HepG2 (cell line): ENCODE measurements at regions not wholly inside any gene's neighbourhood (a gene's known extent, or its start where the extent isn't known, plus 50 kb on each side); places are given as distances from the start of the nearest gene placed in this dataset.

ENCODE experiments used
- ATAC-seq: fragments of 200-7000 bp; cut with Tn5 transposase; 3 replicates; pipeline ENCODE4 v1.9.1; 2020; ENCODE audit warnings: mild to moderate bottlenecking, moderate library complexity
- BruUV-seq: library from RNA; stranded (reverse); fragments of 400-500 nt; replicated peaks from 2 replicates; lab custom pipeline; 2021; lab: Mats Ljungman, UMichigan
- CTCF ChIA-PET: fragments of 300-600 bp; formaldehyde crosslinking; extraction: SDS; loops from one replicate; lab custom pipeline; 2021; ENCODE audit warnings: low total read pairs, inconsistent platforms, low intra/inter-chr PET ratio; lab: Yijun Ruan, JAX
- POLR2A ChIA-PET: fragments of 350-600 bp; sonication (Branson Sonifier 250); formaldehyde crosslinking; loops from one replicate; lab custom pipeline; 2020; ENCODE audit warnings: antibody characterized with exemption, inconsistent platforms; lab: Yijun Ruan, JAX
- DNase-seq: peaks from one replicate; pipeline ENCODE4 v3.0.0-alpha.2; 2015; ENCODE audit warnings: low spot score
- FAIRE-seq: peaks from 3 replicates; lab custom pipeline; 2011; peaks lifted over from hg19 to GRCh38; lab: Jason Lieb, UNC
- H2AFZ ChIP-seq: one replicate; pipeline ENCODE4 v1.6.1; 2011; ENCODE audit warnings: low read length, inconsistent platforms
- H3K27ac ChIP-seq: fragments of 300-600 bp; 3 replicates; pipeline ENCODE4 v1.8.0; 2011; ENCODE audit warnings: mixed run types, mild to moderate bottlenecking, mixed read lengths, low read length, inconsistent platforms; ENCODE audit not compliant: insufficient read depth; ENCODE audit errors: extremely low read length
- H3K27me3 ChIP-seq, 2 experiments: fragments of 200-600 bp in 1 of 2; 2 replicates in 1 of 2; 3 replicates in 1 of 2; pipeline versions ENCODE4 v1.6.0 to v1.8.0; 2011; ENCODE audit warnings: low read length in 2 of 2, mild to moderate bottlenecking in 2 of 2, moderate library complexity in 2 of 2, inconsistent platforms in 1 of 2; ENCODE audit not compliant: insufficient read depth in 2 of 2, control insufficient read depth in 1 of 2
- H3K36me3 ChIP-seq, 2 experiments: fragments of 200-600 bp in 1 of 2; replicated peaks in 1 of 2; 2 replicates in 1 of 2; 3 replicates in 1 of 2; pipeline versions ENCODE4 v1.5.1 to v1.8.0; 2011; ENCODE audit warnings: low read length in 2 of 2, inconsistent platforms in 1 of 2; ENCODE audit not compliant: insufficient read depth in 2 of 2, control insufficient read depth in 1 of 2
- H3K4me1 ChIP-seq: 2 replicates; pipeline ENCODE4 v1.5.1; 2012; ENCODE audit warnings: low read length, inconsistent platforms; ENCODE audit not compliant: insufficient read depth
- H3K4me2 ChIP-seq: 2 replicates; pipeline ENCODE4 v1.6.0; 2011; ENCODE audit warnings: low read depth, low read length, inconsistent platforms
- H3K4me3 ChIP-seq, 3 experiments: fragments of 200-600 bp in 1 of 3; sonication (generic), shearing (Covaris generic) in 1 of 3; replicated peaks in 1 of 3; 2 replicates each; pipeline ENCODE4 v1.5.1; 2011 to 2016; ENCODE audit warnings: low read length in 3 of 3, inconsistent platforms in 2 of 3, low read depth in 2 of 3, mild to moderate bottlenecking in 2 of 3, control low read depth in 1 of 3, mixed read lengths in 1 of 3; ENCODE audit not compliant: insufficient read depth in 1 of 3
- H3K79me2 ChIP-seq: one replicate; pipeline ENCODE4 v1.6.1; 2011; ENCODE audit warnings: low read length, inconsistent platforms; ENCODE audit not compliant: insufficient read depth
- H3K9ac ChIP-seq: 2 replicates; pipeline ENCODE4 v1.6.0; 2011; ENCODE audit warnings: mild to moderate bottlenecking, low read depth, low read length, inconsistent platforms; ENCODE audit not compliant: insufficient read depth
- H3K9me3 ChIP-seq: 2 replicates; pipeline ENCODE4 v1.5.1; 2012; ENCODE audit warnings: mild to moderate bottlenecking, low read length
- H4K20me1 ChIP-seq: 2 replicates; pipeline ENCODE4 v1.6.0; 2011; ENCODE audit warnings: inconsistent platforms, mild to moderate bottlenecking, low read length, moderate library complexity; ENCODE audit not compliant: insufficient read depth
- FOSL2 ChIP-seq: sonication (generic); formaldehyde crosslinking; IDR thresholded peaks from 2 replicates; pipeline ENCODE4 v1.4.0; 2020; ENCODE audit warnings: missing genetic modification reagents
- ISL2 ChIP-seq: sonication (generic); formaldehyde crosslinking; IDR thresholded peaks from 2 replicates; pipeline ENCODE4 v1.5.0; 2020; ENCODE audit warnings: missing genetic modification reagents
- NFATC3 ChIP-seq: sonication (generic); formaldehyde crosslinking; IDR thresholded peaks from 2 replicates; pipeline ENCODE4 v1.5.1; 2020; ENCODE audit warnings: mild to moderate bottlenecking, missing genetic modification reagents
- POLR2A ChIP-seq, 2 experiments: IDR thresholded peaks; 2 replicates each; pipeline ENCODE4 v1.6.1; 2011; ENCODE audit warnings: low read depth in 2 of 2, low read length in 2 of 2, mild to moderate bottlenecking in 1 of 2, moderate library complexity in 1 of 2; ENCODE audit not compliant: insufficient read depth in 1 of 2
- U2AF2 ChIP-seq: fragments of 200-400 bp; formaldehyde crosslinking; IDR thresholded peaks from 2 replicates; pipeline ENCODE4 v1.6.1; 2017; ENCODE audit warnings: low read depth, mild to moderate bottlenecking, low read length
- WIZ ChIP-seq: sonication (generic); formaldehyde crosslinking; IDR thresholded peaks from 2 replicates; pipeline ENCODE4 v1.5.1; 2020; ENCODE audit warnings: mild to moderate bottlenecking, missing genetic modification reagents
- ZBTB7B ChIP-seq: sonication (generic); formaldehyde crosslinking; IDR thresholded peaks from 2 replicates; pipeline ENCODE4 v1.4.0; 2020; ENCODE audit warnings: missing genetic modification reagents
- ZNF343 ChIP-seq: sonication (generic); formaldehyde crosslinking; IDR thresholded peaks from 2 replicates; pipeline ENCODE4 v1.4.0; 2020; ENCODE audit warnings: mild to moderate bottlenecking, missing genetic modification reagents
- WGBS: methylation state at CpG from one replicate; pipeline ENCODE4 v1.1.6; 2017; ENCODE audit warnings: low lambda C conversion rate; 5-methylcytosine and 5-hydroxymethylcytosine counted together
- in situ Hi-C: cut with HindIII; loops from 2 replicates; pipeline ENCODE4 v1.10.0; 2017; ENCODE audit warnings: low pct_unique_long_range_greater_than_20kb; ENCODE audit not compliant: extremely low pct_ligation_motif_present
- intact Hi-C: fragments of 100-400 bp; cut with micrococcal nuclease; formaldehyde crosslinking; loops from one replicate; pipeline ENCODE4 v1.10.0; 2022; ENCODE audit not compliant: unreplicated experiment
- TF ChIP-seq, protein P1 (sequence below): sonication (generic); formaldehyde crosslinking; IDR thresholded peaks from 2 replicates; pipeline ENCODE4 v1.8.0; 2022; ENCODE audit warnings: missing genetic modification reagents, mild to moderate bottlenecking, borderline replicate concordance
- TF ChIP-seq, protein P2 (sequence below): sonication (generic); formaldehyde crosslinking; IDR thresholded peaks from 2 replicates; pipeline ENCODE4 v1.9.0; 2021; ENCODE audit warnings: missing genetic modification reagents, borderline replicate concordance
- TF ChIP-seq, protein P3 (sequence below), 2 experiments: fragments of 450-650 bp in 1 of 2; sonication (generic) in 1 of 2; formaldehyde crosslinking in 1 of 2; IDR thresholded peaks; 2 replicates each; pipeline versions ENCODE4 v1.6.1 to v1.8.0; 2016 to 2022; ENCODE audit warnings: antibody characterized with exemption in 1 of 2, mild to moderate bottlenecking in 1 of 2, missing genetic modification reagents in 1 of 2

DNA sequence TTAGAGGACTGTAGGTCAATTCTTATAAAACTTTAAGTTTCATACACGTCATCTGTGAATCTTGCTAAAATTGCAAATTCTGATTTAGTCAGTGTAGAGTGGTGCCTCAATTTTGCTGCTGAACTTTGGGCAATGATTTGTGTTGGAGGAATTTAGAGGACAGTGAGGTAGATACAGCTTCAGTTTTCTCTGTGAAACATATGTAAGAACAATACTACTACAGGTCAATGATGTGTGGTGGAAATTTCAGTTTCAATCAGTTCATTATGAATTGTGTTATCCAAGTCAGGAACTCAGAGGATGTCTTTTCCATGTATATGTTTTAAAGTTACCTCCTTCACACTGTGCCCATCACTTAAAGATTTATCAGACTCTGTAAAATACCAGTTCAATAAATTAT lies 1597.8 kb upstream of the PCDH10 start:
- no peaks in the 10 kb centered on the region for H4K20me1 ChIP-seq
- no peak overlapping the region for H3K4me3 ChIP-seq
- H3K9ac ChIP-seq: no peak overlapping the region
- in situ Hi-C loops: no loop called here
- H2AFZ ChIP-seq: no peak overlapping the region
- DNase-seq (no peak), ATAC-seq (no peak), FAIRE-seq (no peak)
- H3K27me3 ChIP-seq: no peaks in the 10 kb centered on the region
- H3K79me2 ChIP-seq: no peaks in the 10 kb centered on the region
- CTCF ChIA-PET: no interaction called here
- POLR2A ChIA-PET: no interaction called here
- no peak overlapping the region for H3K27ac ChIP-seq
- no peak overlapping the region for H3K4me2 ChIP-seq
- H3K4me1 ChIP-seq: no peaks in the 10 kb centered on the region
- intact Hi-C loops: no loop called here
- 0% methylated on average over 1 of the region's 1 CpG for WGBS
- H3K36me3 ChIP-seq: no peaks in the 10 kb centered on the region
- no TSS peak for BruUV-seq
- H3K9me3 ChIP-seq: no peaks in the 10 kb centered on the region
- no peak for TF ChIP-seq ZBTB7B (CRISPR knock-in tag)
- TF ChIP-seq NFATC3 (CRISPR knock-in tag): no peak
- TF ChIP-seq POLR2A (IDR thresholded peaks at IDR 0.05; ENCODE audit: insufficient read depth in 1 of 2, low read depth in 2 of 2, low read length in 2 of 2): no peak
- TF ChIP-seq, protein P1, sequence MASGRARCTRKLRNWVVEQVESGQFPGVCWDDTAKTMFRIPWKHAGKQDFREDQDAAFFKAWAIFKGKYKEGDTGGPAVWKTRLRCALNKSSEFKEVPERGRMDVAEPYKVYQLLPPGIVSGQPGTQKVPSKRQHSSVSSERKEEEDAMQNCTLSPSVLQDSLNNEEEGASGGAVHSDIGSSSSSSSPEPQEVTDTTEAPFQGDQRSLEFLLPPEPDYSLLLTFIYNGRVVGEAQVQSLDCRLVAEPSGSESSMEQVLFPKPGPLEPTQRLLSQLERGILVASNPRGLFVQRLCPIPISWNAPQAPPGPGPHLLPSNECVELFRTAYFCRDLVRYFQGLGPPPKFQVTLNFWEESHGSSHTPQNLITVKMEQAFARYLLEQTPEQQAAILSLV: no peak
- no peak for TF ChIP-seq FOSL2 (CRISPR knock-in tag)
- no peak for TF ChIP-seq ISL2 (CRISPR knock-in tag)
- TF ChIP-seq U2AF2: no peak
- TF ChIP-seq, protein P2, sequence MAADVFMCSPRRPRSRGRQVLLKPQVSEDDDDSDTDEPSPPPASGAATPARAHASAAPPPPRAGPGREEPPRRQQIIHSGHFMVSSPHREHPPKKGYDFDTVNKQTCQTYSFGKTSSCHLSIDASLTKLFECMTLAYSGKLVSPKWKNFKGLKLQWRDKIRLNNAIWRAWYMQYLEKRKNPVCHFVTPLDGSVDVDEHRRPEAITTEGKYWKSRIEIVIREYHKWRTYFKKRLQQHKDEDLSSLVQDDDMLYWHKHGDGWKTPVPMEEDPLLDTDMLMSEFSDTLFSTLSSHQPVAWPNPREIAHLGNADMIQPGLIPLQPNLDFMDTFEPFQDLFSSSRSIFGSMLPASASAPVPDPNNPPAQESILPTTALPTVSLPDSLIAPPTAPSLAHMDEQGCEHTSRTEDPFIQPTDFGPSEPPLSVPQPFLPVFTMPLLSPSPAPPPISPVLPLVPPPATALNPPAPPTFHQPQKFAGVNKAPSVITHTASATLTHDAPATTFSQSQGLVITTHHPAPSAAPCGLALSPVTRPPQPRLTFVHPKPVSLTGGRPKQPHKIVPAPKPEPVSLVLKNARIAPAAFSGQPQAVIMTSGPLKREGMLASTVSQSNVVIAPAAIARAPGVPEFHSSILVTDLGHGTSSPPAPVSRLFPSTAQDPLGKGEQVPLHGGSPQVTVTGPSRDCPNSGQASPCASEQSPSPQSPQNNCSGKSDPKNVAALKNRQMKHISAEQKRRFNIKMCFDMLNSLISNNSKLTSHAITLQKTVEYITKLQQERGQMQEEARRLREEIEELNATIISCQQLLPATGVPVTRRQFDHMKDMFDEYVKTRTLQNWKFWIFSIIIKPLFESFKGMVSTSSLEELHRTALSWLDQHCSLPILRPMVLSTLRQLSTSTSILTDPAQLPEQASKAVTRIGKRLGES (CRISPR knock-in tag): no peak
- TF ChIP-seq WIZ (CRISPR knock-in tag): no peak
- no peak for TF ChIP-seq ZNF343
- TF ChIP-seq, protein P3, sequence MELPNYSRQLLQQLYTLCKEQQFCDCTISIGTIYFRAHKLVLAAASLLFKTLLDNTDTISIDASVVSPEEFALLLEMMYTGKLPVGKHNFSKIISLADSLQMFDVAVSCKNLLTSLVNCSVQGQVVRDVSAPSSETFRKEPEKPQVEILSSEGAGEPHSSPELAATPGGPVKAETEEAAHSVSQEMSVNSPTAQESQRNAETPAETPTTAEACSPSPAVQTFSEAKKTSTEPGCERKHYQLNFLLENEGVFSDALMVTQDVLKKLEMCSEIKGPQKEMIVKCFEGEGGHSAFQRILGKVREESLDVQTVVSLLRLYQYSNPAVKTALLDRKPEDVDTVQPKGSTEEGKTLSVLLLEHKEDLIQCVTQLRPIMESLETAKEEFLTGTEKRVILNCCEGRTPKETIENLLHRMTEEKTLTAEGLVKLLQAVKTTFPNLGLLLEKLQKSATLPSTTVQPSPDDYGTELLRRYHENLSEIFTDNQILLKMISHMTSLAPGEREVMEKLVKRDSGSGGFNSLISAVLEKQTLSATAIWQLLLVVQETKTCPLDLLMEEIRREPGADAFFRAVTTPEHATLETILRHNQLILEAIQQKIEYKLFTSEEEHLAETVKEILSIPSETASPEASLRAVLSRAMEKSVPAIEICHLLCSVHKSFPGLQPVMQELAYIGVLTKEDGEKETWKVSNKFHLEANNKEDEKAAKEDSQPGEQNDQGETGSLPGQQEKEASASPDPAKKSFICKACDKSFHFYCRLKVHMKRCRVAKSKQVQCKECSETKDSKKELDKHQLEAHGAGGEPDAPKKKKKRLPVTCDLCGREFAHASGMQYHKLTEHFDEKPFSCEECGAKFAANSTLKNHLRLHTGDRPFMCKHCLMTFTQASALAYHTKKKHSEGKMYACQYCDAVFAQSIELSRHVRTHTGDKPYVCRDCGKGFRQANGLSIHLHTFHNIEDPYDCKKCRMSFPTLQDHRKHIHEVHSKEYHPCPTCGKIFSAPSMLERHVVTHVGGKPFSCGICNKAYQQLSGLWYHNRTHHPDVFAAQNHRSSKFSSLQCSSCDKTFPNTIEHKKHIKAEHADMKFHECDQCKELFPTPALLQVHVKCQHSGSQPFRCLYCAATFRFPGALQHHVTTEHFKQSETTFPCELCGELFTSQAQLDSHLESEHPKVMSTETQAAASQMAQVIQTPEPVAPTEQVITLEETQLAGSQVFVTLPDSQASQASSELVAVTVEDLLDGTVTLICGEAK (IDR thresholded peaks at IDR 0.05): no peak
- TF ChIP-seq, protein P3 (CRISPR knock-in tag; IDR thresholded peaks at IDR 0.05): no peak
